ENCODE measurements at regions not wholly inside any gene's neighbourhood (a gene's known extent, or its start where the extent isn't known, plus 50 kb on each side); places are given as distances from the start of the nearest gene placed in this dataset.

GRCh38 chr11:27783701-27784355, 83.6 kb upstream of the BDNF start:
- Histone ChIP-seq H3K27me3 (replicated peaks; ENCODE audit: insufficient read depth, low read depth, low read length, poor library complexity) (peaks cover 17% of the 10 kb centered on the region), H3K4me1 (ENCODE audit: insufficient read depth, low read length, poor library complexity, severe bottlenecking) (no peaks in the 10 kb centered on the region), H3K4me3 (ENCODE audit: low read depth, low read length, poor library complexity, severe bottlenecking) (no peak overlapping the region), H3K9me3 (ENCODE audit: low read depth, low read length, poor library complexity, severe bottlenecking) (no peaks in the 10 kb centered on the region), H3K36me3 (ENCODE audit: insufficient read depth, low read length, poor library complexity, severe bottlenecking) (no peaks in the 10 kb centered on the region), H3K27ac (ENCODE audit: low read depth, low read length, poor library complexity, severe bottlenecking) (no peak overlapping the region)
- CTCF ChIA-PET = interaction anchor here (0.6 kb wide), 1 partner anchor 67 kb away, joined by 3 read pairs; no protein-coding TSS in a partner anchor
- POLR2A ChIA-PET (ENCODE audit: low non-redundant PET) = no interaction called here
- peak; percentile 50 for DNase-seq (ENCODE audit: low spot score)
- BruUV-seq (replicated peaks) = no TSS peak
- intact Hi-C loops (cut with micrococcal nuclease; ENCODE audit: unreplicated experiment) = no loop called here
- TF ChIP-seq EZH2 (IDR thresholded peaks at IDR 0.05; ENCODE audit: borderline replicate concordance, low read depth, low read length, poor library complexity, severe bottlenecking) (no peak), CTCF (conservative IDR thresholded peaks at IDR 0.05; ENCODE audit: low read depth, low read length) (no peak)

GRCh38 chr11:27777033-27777432, 76.8 kb upstream of the BDNF start:
- TF ChIP-seq CTCF (conservative IDR thresholded peaks at IDR 0.05; ENCODE audit: low read depth, low read length) (no peak), EZH2 (IDR thresholded peaks at IDR 0.05; ENCODE audit: borderline replicate concordance, low read depth, low read length, poor library complexity, severe bottlenecking) (no peak)
- BruUV-seq (replicated peaks) = no TSS peak
- CTCF ChIA-PET = no interaction called here
- Histone ChIP-seq H3K27ac (ENCODE audit: low read depth, low read length, poor library complexity, severe bottlenecking) (no peak overlapping the region), H3K9me3 (ENCODE audit: low read depth, low read length, poor library complexity, severe bottlenecking) (no peaks in the 10 kb centered on the region), H3K36me3 (ENCODE audit: insufficient read depth, low read length, poor library complexity, severe bottlenecking) (no peaks in the 10 kb centered on the region), H3K27me3 (replicated peaks; ENCODE audit: insufficient read depth, low read depth, low read length, poor library complexity) (peaks cover 26% of the 10 kb centered on the region), H3K4me1 (ENCODE audit: insufficient read depth, low read length, poor library complexity, severe bottlenecking) (no peaks in the 10 kb centered on the region), H3K4me3 (ENCODE audit: low read depth, low read length, poor library complexity, severe bottlenecking) (no peak overlapping the region)
- POLR2A ChIA-PET (ENCODE audit: low non-redundant PET) = no interaction called here
- DNase-seq (ENCODE audit: low spot score) = no peak
- intact Hi-C loops (cut with micrococcal nuclease; ENCODE audit: unreplicated experiment) = no loop called here

GRCh38 chr11:27773884-27774283, 73.6 kb upstream of the BDNF start:
- Histone ChIP-seq H3K4me1 (ENCODE audit: insufficient read depth, low read length, poor library complexity, severe bottlenecking) (no peaks in the 10 kb centered on the region), H3K9me3 (ENCODE audit: low read depth, low read length, poor library complexity, severe bottlenecking) (no peaks in the 10 kb centered on the region), H3K27me3 (replicated peaks; ENCODE audit: insufficient read depth, low read depth, low read length, poor library complexity) (peaks cover 32% of the 10 kb centered on the region), H3K36me3 (ENCODE audit: insufficient read depth, low read length, poor library complexity, severe bottlenecking) (no peaks in the 10 kb centered on the region), H3K4me3 (ENCODE audit: low read depth, low read length, poor library complexity, severe bottlenecking) (no peak overlapping the region), H3K27ac (ENCODE audit: low read depth, low read length, poor library complexity, severe bottlenecking) (no peak overlapping the region)
- DNase-seq (ENCODE audit: low spot score) = no peak
- BruUV-seq (replicated peaks) = no TSS peak
- TF ChIP-seq CTCF (conservative IDR thresholded peaks at IDR 0.05; ENCODE audit: low read depth, low read length) = no peak
- TF ChIP-seq EZH2 (IDR thresholded peaks at IDR 0.05; ENCODE audit: borderline replicate concordance, low read depth, low read length, poor library complexity, severe bottlenecking) = no peak
- ChIA-PET CTCF (no interaction called here), POLR2A (ENCODE audit: low non-redundant PET) (no interaction called here)
- intact Hi-C loops (cut with micrococcal nuclease; ENCODE audit: unreplicated experiment) = no loop called here
